Psoas muscle (tissue), 7 donors: ENCODE measurements at regions not wholly inside any gene's neighbourhood (a gene's known extent, or its start where the extent isn't known, plus 50 kb on each side); places are given as distances from the start of the nearest gene placed in this dataset.

ENCODE experiments used
- ATAC-seq, 4 donors: fragments of 200-7000 bp; cut with Tn5 transposase; one replicate each; pipeline ENCODE4 v1.9.1; 2020; ENCODE audit warnings: moderate library complexity in 3 of 4, mild to moderate bottlenecking in 2 of 4
- DNase-seq, 2 donors: peaks; one replicate each; pipeline ENCODE4 v3.0.0-alpha.2; 2020
- H3K27ac ChIP-seq: fragments of 200-600 bp; one replicate; pipeline ENCODE4 v1.8.0; 2022
- H3K27me3 ChIP-seq, 3 donors: fragments of 200-600 bp in 1 of 3; one replicate each; pipeline versions ENCODE4 v1.6.1 to v1.8.0; 2013 to 2022; ENCODE audit warnings: low read length in 2 of 3, mild to moderate bottlenecking in 2 of 3, moderate library complexity in 1 of 3; ENCODE audit not compliant: insufficient read depth in 3 of 3
- H3K36me3 ChIP-seq, 2 donors: fragments of 200-600 bp in 1 of 2; one replicate each; pipeline versions ENCODE4 v1.6.1 to v1.8.0; 2013 to 2022; ENCODE audit warnings: low read depth in 1 of 2, mild to moderate bottlenecking in 1 of 2, moderate library complexity in 1 of 2; ENCODE audit not compliant: insufficient read depth in 1 of 2
- H3K4me1 ChIP-seq: fragments of 200-600 bp; one replicate; pipeline ENCODE4 v1.8.0; 2022
- H3K4me3 ChIP-seq: fragments of 200-600 bp; one replicate; pipeline ENCODE4 v1.8.0; 2022; ENCODE audit warnings: mild to moderate bottlenecking
- H3K9me3 ChIP-seq: fragments of 200-600 bp; one replicate; pipeline ENCODE4 v1.8.0; 2022
- WGBS, 3 donors: extraction: QIAGEN DNeasy Blood & Tissue Kit; methylation state at CpG; one replicate each; pipeline versions ENCODE4 v1.1.6 to v1.1.7; 2013; 5-methylcytosine and 5-hydroxymethylcytosine counted together
- intact Hi-C, 2 donors: fragments of 100-400 bp; cut with DNase I; formaldehyde crosslinking; loops; one replicate each; pipeline versions ENCODE4 v1.11.0 to v1.14.2; 2022
- TF ChIP-seq, protein P1 (sequence below): fragments of 200-600 bp; IDR thresholded peaks from one replicate; pipeline ENCODE4 v1.8.0; 2022; ENCODE audit warnings: antibody characterized with exemption
- donor health status: healthy with polysubstance abuse.
- donor health status: DM: no; HTN: no; CAD: no; lungs with moderate emphysema.
- donor health status: Bipolar disorder and iron deficiency.
- donor health status: healthy.
- donor health status: DM: yes; HTN: yes; CAD: no.
- donor health status: DM: no; HTN: no; CAD: no.
- donor health status: DM: yes; HTN: yes; CAD: no.

DNA sequence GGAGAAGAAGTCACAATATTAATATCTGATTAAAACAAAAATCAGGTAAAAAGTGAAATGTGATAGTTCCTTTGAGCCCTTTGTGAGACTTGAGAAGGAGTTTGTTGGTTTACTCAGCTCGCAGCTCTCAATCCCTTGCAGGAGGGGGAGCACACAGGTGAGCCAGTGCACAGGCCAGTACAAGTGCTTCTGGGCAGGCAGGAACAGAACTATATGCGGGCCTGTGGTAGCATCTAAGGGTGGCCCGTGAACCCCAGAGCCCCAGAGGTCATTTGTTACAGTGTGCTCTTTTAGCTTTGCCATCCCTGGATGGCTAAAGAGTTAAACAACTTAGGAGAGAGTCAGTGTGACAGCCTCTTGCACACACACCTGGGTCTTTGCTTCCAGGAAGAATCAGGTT is 215.3 kb upstream of the EDIL3 start:
- no peaks in the 10 kb centered on the region for H3K27me3 ChIP-seq
- H3K4me3 ChIP-seq = no peak overlapping the region
- no peaks in the 10 kb centered on the region for H3K4me1 ChIP-seq
- no peak for ATAC-seq
- no peaks in the 10 kb centered on the region for H3K9me3 ChIP-seq
- no peak overlapping the region for H3K27ac ChIP-seq
- intact Hi-C loops = no loop called here
- TF ChIP-seq, protein P1, sequence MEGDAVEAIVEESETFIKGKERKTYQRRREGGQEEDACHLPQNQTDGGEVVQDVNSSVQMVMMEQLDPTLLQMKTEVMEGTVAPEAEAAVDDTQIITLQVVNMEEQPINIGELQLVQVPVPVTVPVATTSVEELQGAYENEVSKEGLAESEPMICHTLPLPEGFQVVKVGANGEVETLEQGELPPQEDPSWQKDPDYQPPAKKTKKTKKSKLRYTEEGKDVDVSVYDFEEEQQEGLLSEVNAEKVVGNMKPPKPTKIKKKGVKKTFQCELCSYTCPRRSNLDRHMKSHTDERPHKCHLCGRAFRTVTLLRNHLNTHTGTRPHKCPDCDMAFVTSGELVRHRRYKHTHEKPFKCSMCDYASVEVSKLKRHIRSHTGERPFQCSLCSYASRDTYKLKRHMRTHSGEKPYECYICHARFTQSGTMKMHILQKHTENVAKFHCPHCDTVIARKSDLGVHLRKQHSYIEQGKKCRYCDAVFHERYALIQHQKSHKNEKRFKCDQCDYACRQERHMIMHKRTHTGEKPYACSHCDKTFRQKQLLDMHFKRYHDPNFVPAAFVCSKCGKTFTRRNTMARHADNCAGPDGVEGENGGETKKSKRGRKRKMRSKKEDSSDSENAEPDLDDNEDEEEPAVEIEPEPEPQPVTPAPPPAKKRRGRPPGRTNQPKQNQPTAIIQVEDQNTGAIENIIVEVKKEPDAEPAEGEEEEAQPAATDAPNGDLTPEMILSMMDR = no peak
- 76 to 89% (median 78%) methylated on average over 3 of the region's 3 CpGs for WGBS, 3 donors
- H3K36me3 ChIP-seq = no peaks in the 10 kb centered on the region
- no peak for DNase-seq

DNA sequence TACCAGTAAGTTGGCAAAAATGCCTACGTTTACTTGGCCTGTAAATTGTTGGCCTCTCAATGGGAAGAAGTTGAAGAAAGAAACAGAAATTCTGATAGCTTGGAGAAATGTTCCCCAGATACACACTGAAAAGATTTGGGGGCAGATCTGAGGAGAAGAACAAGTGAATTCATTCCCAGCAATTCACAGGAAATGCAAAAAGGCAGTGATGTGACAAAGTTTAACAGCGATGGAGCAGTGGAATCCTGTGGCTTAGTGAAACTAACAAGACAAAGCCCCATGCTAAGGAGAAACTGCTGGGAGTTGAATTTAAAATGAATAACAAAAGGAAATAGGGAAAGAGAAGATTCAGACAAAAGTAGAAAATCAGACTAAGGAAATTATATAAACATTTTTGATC is 213.2 kb upstream of the EDIL3 start:
- Histone ChIP-seq H3K4me1 (no peaks in the 10 kb centered on the region), H3K27ac (no peak overlapping the region), H3K9me3 (no peaks in the 10 kb centered on the region), H3K27me3 (no peaks in the 10 kb centered on the region), H3K36me3 (no peaks in the 10 kb centered on the region), H3K4me3 (no peak overlapping the region)
- intact Hi-C loops = no loop called here
- no peak for ATAC-seq
- 53 to 68% (median 61%) methylated on average over 2 of the region's 2 CpGs for WGBS, 3 donors
- TF ChIP-seq, protein P1 = no peak
- DNase-seq = no peak

DNA sequence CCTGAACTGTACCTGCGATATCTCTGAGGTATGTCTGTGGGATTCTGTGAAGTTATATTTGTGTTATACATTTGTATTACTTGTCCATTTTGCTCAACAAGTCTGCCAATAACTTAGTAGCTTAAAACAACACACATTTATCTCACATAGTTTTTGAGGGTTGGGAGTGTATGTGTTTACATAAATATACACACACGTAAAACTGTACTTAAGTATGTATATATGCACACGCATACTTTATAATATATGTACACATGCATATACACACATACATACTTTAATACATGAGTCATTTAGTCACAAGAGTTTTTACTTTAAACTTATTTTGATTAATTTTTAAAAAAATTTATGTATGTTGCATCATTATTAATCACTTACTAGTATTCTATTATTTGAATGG is 205.9 kb upstream of the EDIL3 start:
- no peaks in the 10 kb centered on the region for H3K9me3 ChIP-seq
- no peak overlapping the region for H3K4me3 ChIP-seq
- TF ChIP-seq, protein P1 = no peak
- no peak for ATAC-seq
- DNase-seq = no peak
- H3K27me3 ChIP-seq = no peaks in the 10 kb centered on the region
- WGBS, 3 donors = 96 to 97% (median 96%) methylated on average over 3 of the region's 3 CpGs
- H3K36me3 ChIP-seq = no peaks in the 10 kb centered on the region
- no peak overlapping the region for H3K27ac ChIP-seq
- no peaks in the 10 kb centered on the region for H3K4me1 ChIP-seq
- intact Hi-C loops = no loop called here

DNA sequence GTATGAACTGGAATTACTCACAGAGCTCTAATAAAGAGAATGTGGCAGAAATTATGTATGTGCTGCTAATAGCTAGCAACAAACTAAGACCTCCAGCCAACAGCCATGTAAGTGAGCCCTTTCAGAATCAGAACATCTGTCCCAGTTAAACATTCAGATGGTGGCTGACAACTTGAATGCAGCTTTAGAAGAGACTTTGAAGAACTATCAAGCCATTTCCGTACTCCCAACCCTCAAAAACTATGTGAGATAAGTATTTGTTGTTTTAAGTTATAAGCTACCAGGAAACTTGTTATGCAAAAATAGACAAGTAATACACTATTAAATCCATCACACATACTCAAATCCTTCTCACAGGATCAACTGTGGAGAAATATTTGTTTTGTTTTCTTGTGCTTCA is 205.2 kb upstream of the EDIL3 start:
- intact Hi-C loops = no loop called here
- no peak for DNase-seq
- ATAC-seq = no peak
- WGBS, 3 donors = 62 to 91% (median 72%) methylated on average over 1 of the region's 1 CpG
- Histone ChIP-seq H3K27ac (no peak overlapping the region), H3K4me3 (no peak overlapping the region), H3K27me3 (no peaks in the 10 kb centered on the region), H3K36me3 (no peaks in the 10 kb centered on the region), H3K4me1 (no peaks in the 10 kb centered on the region), H3K9me3 (no peaks in the 10 kb centered on the region)
- TF ChIP-seq, protein P1 = no peak

DNA sequence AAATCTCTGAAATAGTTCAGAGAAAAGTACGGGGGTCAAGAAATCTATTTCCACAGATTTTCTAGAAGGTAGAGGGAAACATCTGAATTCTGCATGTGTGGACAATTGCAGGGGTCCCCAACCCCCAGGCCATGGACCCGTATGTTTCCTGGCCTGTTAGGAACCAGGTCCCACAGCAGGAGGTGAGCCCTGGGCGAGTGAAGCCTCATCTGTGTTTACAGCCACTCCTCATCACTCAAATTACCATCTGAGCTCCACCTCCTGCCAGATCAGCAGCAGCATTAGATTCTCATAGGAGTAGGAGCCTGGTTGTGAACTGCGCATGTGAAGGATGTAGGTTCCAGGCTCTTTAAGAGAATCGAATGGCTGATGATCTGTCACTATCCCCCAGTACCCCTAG is 200.5 kb upstream of the EDIL3 start:
- no peaks in the 10 kb centered on the region for H3K36me3 ChIP-seq
- no peak for DNase-seq
- H3K4me3 ChIP-seq = no peak overlapping the region
- TF ChIP-seq, protein P1 = no peak
- 72 to 81% (median 80%) methylated on average over 5 of the region's 5 CpGs for WGBS, 3 donors
- ATAC-seq = no peak
- no peaks in the 10 kb centered on the region for H3K9me3 ChIP-seq
- intact Hi-C loops = no loop called here
- no peak overlapping the region for H3K27ac ChIP-seq
- H3K4me1 ChIP-seq = no peaks in the 10 kb centered on the region
- no peaks in the 10 kb centered on the region for H3K27me3 ChIP-seq
